ENCODE measurements at regions not wholly inside any gene's neighbourhood (a gene's known extent, or its start where the extent isn't known, plus 50 kb on each side); places are given as distances from the start of the nearest gene placed in this dataset.
A peak's percentile ranks its signal among the peaks of the same experiment; 100 is the strongest.
"Not testable (repeated sequence)": the region's sequence is repeated elsewhere in the genome, so short reads cannot be mapped to it uniquely, and the experiment has no call there.

GRCh38 chr9:129413537-129414376 is 207.1 kb downstream of the C9orf50 start:
- Mint-ChIP-seq H3K4me3 (ENCODE audit: unreplicated experiment) (peak overlapping the region; percentile 72), H3K27me3 (ENCODE audit: low read depth) (no peaks in the 10 kb centered on the region)

GRCh38 chr9:129412814-129413536 is 207.9 kb downstream of the C9orf50 start:
- peaks cover 7% of the 10 kb centered on the region for H3K9me3 Mint-ChIP-seq (ENCODE audit: low read depth)
- H3K4me3 Mint-ChIP-seq (ENCODE audit: unreplicated experiment): peak overlapping the region; percentile 67
- H3K36me3 Mint-ChIP-seq (ENCODE audit: low read depth): peaks cover 2% of the 10 kb centered on the region
- no peaks in the 10 kb centered on the region for H3K27me3 Mint-ChIP-seq (ENCODE audit: low read depth)
- H3K27ac Mint-ChIP-seq (ENCODE audit: unreplicated experiment): peak overlapping the region; percentile 97
- TF ChIP-seq CTCF (IDR thresholded peaks at IDR 0.05): no peak
- H3K4me1 Mint-ChIP-seq (ENCODE audit: low read depth): peaks cover 24% of the 10 kb centered on the region
- peak; percentile 70 for DNase-seq (ENCODE audit: low spot score)

More at GRCh38 chr9:129413537-129414376, 207.1 kb downstream of the C9orf50 start:
- H3K36me3 Mint-ChIP-seq (ENCODE audit: low read depth): peaks cover 2% of the 10 kb centered on the region
- DNase-seq (ENCODE audit: low spot score): peak; percentile 98
- no peak for TF ChIP-seq CTCF (IDR thresholded peaks at IDR 0.05)
- H3K9me3 Mint-ChIP-seq (ENCODE audit: low read depth): peaks cover 7% of the 10 kb centered on the region
- H3K4me1 Mint-ChIP-seq (ENCODE audit: low read depth): peaks cover 24% of the 10 kb centered on the region
- H3K27ac Mint-ChIP-seq (ENCODE audit: unreplicated experiment): peak overlapping the region; percentile 98

GRCh38 chr9:129412176-129412813 is 208.6 kb downstream of the C9orf50 start:
- H3K36me3 Mint-ChIP-seq (ENCODE audit: low read depth); H3K9me3 Mint-ChIP-seq (ENCODE audit: low read depth); H3K27me3 Mint-ChIP-seq (ENCODE audit: low read depth); DNase-seq (ENCODE audit: low spot score): not testable (repeated sequence)
- Mint-ChIP-seq H3K27ac (ENCODE audit: unreplicated experiment) (peak overlapping the region; percentile 97), H3K4me1 (ENCODE audit: low read depth) (peaks cover 22% of the 10 kb centered on the region), H3K4me3 (ENCODE audit: unreplicated experiment) (peak overlapping the region; percentile 64)

- Mint-ChIP-seq H3K27me3 (ENCODE audit: low read depth) (no peaks in the 10 kb centered on the region), H3K36me3 (ENCODE audit: low read depth) (peaks cover 2% of the 10 kb centered on the region), H3K27ac (ENCODE audit: unreplicated experiment) (no peak overlapping the region), H3K4me3 (ENCODE audit: unreplicated experiment) (no peak overlapping the region), H3K4me1 (ENCODE audit: low read depth) (peaks cover 20% of the 10 kb centered on the region), H3K9me3 (ENCODE audit: low read depth) (peaks cover 7% of the 10 kb centered on the region)
- no peak for TF ChIP-seq CTCF (IDR thresholded peaks at IDR 0.05)
- DNase-seq (ENCODE audit: low spot score): peak; percentile 75
Observed at GRCh38 chr9:129411501-129412175, 209.3 kb downstream of the C9orf50 start.

- no peak overlapping the region for H3K4me3 Mint-ChIP-seq (ENCODE audit: unreplicated experiment)
- H3K27me3 Mint-ChIP-seq (ENCODE audit: low read depth): no peaks in the 10 kb centered on the region
- H3K27ac Mint-ChIP-seq (ENCODE audit: unreplicated experiment): no peak overlapping the region
- no peak for DNase-seq (ENCODE audit: low spot score)
- no peak for TF ChIP-seq CTCF (IDR thresholded peaks at IDR 0.05)
- H3K4me1 Mint-ChIP-seq (ENCODE audit: low read depth): peaks cover 18% of the 10 kb centered on the region
- peaks cover 7% of the 10 kb centered on the region for H3K9me3 Mint-ChIP-seq (ENCODE audit: low read depth)
- H3K36me3 Mint-ChIP-seq (ENCODE audit: low read depth): peaks cover 2% of the 10 kb centered on the region
Observed at GRCh38 chr9:129410226-129410625, 210.7 kb downstream of the C9orf50 start.

Data from chondrocyte (in vitro differentiated cells).